ENCODE measurements at regions not wholly inside any gene's neighbourhood (a gene's known extent, or its start where the extent isn't known, plus 50 kb on each side); places are given as distances from the start of the nearest gene placed in this dataset.

- Histone ChIP-seq H3K9ac (ENCODE audit: low read depth, low read length, poor library complexity, severe bottlenecking) (no peak overlapping the region), H2AFZ (ENCODE audit: low read length) (no peak overlapping the region), H4K20me1 (ENCODE audit: insufficient read depth, low read length, poor library complexity, severe bottlenecking) (no peaks in the 10 kb centered on the region), H3K79me2 (ENCODE audit: insufficient read depth, low read length) (no peaks in the 10 kb centered on the region), H3K36me3 (ENCODE audit: insufficient read depth, low read length) (no peaks in the 10 kb centered on the region), H3K4me3 (ENCODE audit: low read length, poor library complexity, severe bottlenecking) (no peak overlapping the region), H3K9me3 (ENCODE audit: insufficient read depth, low read depth, low read length) (no peaks in the 10 kb centered on the region), H3K27me3 (ENCODE audit: insufficient read depth, low read length, poor library complexity, severe bottlenecking) (no peaks in the 10 kb centered on the region), H3K9me2 (replicated peaks; ENCODE audit: low read depth, low read length) (no peaks in the 10 kb centered on the region), H3K4me2 (ENCODE audit: low read depth, low read length, poor library complexity, severe bottlenecking) (no peak overlapping the region), H3F3A (ENCODE audit: low read depth) (no peaks in the 10 kb centered on the region), H3K4me1 (ENCODE audit: insufficient read depth, low read length, poor library complexity, severe bottlenecking) (no peaks in the 10 kb centered on the region)
- TF ChIP-seq CTCF (conservative IDR thresholded peaks at IDR 0.05; ENCODE audit: low read length) (no peak), EZH2phosphoT487 (IDR thresholded peaks at IDR 0.05; ENCODE audit: borderline replicate concordance) (no peak)
Observed at GRCh38 chr20:57883224-57883623, 173.4 kb upstream of the PMEPA1 start.

GRCh38 chr20:57882451-57883161, 172.8 kb upstream of the PMEPA1 start:
- Histone ChIP-seq H3K79me2 (ENCODE audit: insufficient read depth, low read length) (no peaks in the 10 kb centered on the region), H2AFZ (ENCODE audit: low read length) (no peak overlapping the region), H3F3A (ENCODE audit: low read depth) (no peaks in the 10 kb centered on the region), H3K4me2 (ENCODE audit: low read depth, low read length, poor library complexity, severe bottlenecking) (no peak overlapping the region), H3K9ac (ENCODE audit: low read depth, low read length, poor library complexity, severe bottlenecking) (no peak overlapping the region), H3K9me2 (replicated peaks; ENCODE audit: low read depth, low read length) (no peaks in the 10 kb centered on the region), H3K4me1 (ENCODE audit: insufficient read depth, low read length, poor library complexity, severe bottlenecking) (no peaks in the 10 kb centered on the region), H3K27me3 (ENCODE audit: insufficient read depth, low read length, poor library complexity, severe bottlenecking) (no peaks in the 10 kb centered on the region), H3K36me3 (ENCODE audit: insufficient read depth, low read length) (no peaks in the 10 kb centered on the region), H4K20me1 (ENCODE audit: insufficient read depth, low read length, poor library complexity, severe bottlenecking) (no peaks in the 10 kb centered on the region), H3K4me3 (ENCODE audit: low read length, poor library complexity, severe bottlenecking) (no peak overlapping the region), H3K9me3 (ENCODE audit: insufficient read depth, low read depth, low read length) (no peaks in the 10 kb centered on the region)
- TF ChIP-seq CTCF (conservative IDR thresholded peaks at IDR 0.05; ENCODE audit: low read length): no peak
- TF ChIP-seq EZH2phosphoT487 (IDR thresholded peaks at IDR 0.05; ENCODE audit: borderline replicate concordance): no peak

DNA sequence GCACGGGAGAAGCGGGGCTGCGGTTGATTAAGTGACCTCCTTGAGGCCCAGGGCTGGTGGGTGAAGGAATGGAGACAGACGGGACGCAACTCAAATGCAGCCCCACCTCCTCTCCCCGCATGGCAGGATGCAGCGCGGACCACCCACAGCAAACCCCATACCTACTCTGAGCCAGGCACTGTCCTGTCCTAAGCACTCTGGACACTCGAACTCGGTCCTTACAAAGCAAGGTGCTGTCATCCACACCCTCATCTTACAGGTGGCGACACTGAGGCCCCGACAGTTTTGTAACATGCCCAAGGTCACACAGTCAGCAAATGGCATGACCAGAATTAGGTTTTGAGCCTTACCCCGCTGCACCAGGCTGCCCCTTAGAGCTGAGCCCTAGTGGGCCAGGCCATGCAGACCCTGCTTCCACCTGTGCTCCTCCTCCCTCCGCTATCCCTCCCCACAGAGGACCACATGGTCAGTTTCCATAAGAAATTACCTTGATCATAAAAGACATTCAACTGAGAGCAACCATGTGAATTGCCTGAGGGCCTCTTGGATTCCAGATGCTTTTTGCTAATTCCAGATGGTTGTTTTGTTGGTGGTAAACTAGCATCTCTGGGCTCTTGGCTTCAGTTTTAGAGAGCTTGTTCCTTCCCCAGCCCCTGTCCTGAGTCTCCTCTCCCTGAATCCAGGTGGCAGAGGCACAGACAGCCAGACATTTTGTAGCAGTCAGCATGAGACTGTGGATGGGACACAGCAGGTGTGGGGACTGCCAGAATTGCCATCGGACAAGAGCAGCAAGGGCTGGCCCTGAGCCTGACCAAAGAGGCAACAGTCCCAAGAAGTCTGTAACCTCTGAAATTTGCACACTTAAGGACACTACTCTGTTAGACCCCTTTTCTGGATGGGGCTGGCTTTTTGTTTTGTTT, 171.9 kb upstream of the PMEPA1 start:
- Histone ChIP-seq H3K9me2 (replicated peaks; ENCODE audit: low read depth, low read length) (no peaks in the 10 kb centered on the region), H2AFZ (ENCODE audit: low read length) (no peak overlapping the region), H3K36me3 (ENCODE audit: insufficient read depth, low read length) (no peaks in the 10 kb centered on the region), H3K4me2 (ENCODE audit: low read depth, low read length, poor library complexity, severe bottlenecking) (no peak overlapping the region), H3K9me3 (ENCODE audit: insufficient read depth, low read depth, low read length) (no peaks in the 10 kb centered on the region), H3K79me2 (ENCODE audit: insufficient read depth, low read length) (no peaks in the 10 kb centered on the region), H3F3A (ENCODE audit: low read depth) (no peaks in the 10 kb centered on the region), H4K20me1 (ENCODE audit: insufficient read depth, low read length, poor library complexity, severe bottlenecking) (no peaks in the 10 kb centered on the region), H3K9ac (ENCODE audit: low read depth, low read length, poor library complexity, severe bottlenecking) (no peak overlapping the region), H3K27me3 (ENCODE audit: insufficient read depth, low read length, poor library complexity, severe bottlenecking) (no peaks in the 10 kb centered on the region), H3K4me1 (ENCODE audit: insufficient read depth, low read length, poor library complexity, severe bottlenecking) (no peaks in the 10 kb centered on the region), H3K4me3 (ENCODE audit: low read length, poor library complexity, severe bottlenecking) (no peak overlapping the region)
- TF ChIP-seq CTCF (conservative IDR thresholded peaks at IDR 0.05; ENCODE audit: low read length): no peak
- no peak for TF ChIP-seq EZH2phosphoT487 (IDR thresholded peaks at IDR 0.05; ENCODE audit: borderline replicate concordance)
